Neural progenitor cell (in vitro differentiated cells): ENCODE measurements at regions not wholly inside any gene's neighbourhood (a gene's known extent, or its start where the extent isn't known, plus 50 kb on each side); places are given as distances from the start of the nearest gene placed in this dataset.
"Not testable (repeated sequence)": the region's sequence is repeated elsewhere in the genome, so short reads cannot be mapped to it uniquely, and the experiment has no call there.

ENCODE experiments used
- DNase-seq: peaks from one replicate; pipeline ENCODE4 v3.0.0-alpha.2; 2016; ENCODE audit warnings: low spot score
- H2AFZ ChIP-seq: fragments of 200-600 bp; sonication (generic); replicated peaks from 2 replicates; pipeline ENCODE4 v1.6.1; 2016; ENCODE audit warnings: antibody characterized with exemption
- H3F3A ChIP-seq: fragments of 200-600 bp; sonication (generic); 2 replicates; pipeline ENCODE4 v1.6.1; 2016; ENCODE audit warnings: antibody characterized with exemption, low read depth
- H3K27ac ChIP-seq: fragments of 200-600 bp; sonication (generic); 2 replicates; pipeline ENCODE4 v1.5.1; 2016; ENCODE audit warnings: mild to moderate bottlenecking
- H3K27me3 ChIP-seq: fragments of 200-600 bp; sonication (generic); 2 replicates; pipeline ENCODE4 v1.6.1; 2016; ENCODE audit warnings: mild to moderate bottlenecking, moderate library complexity
- H3K36me3 ChIP-seq: fragments of 200-600 bp; sonication (generic); 2 replicates; pipeline ENCODE4 v1.5.1; 2016
- H3K4me1 ChIP-seq: fragments of 200-600 bp; sonication (generic); 2 replicates; pipeline ENCODE4 v1.6.1; 2016; ENCODE audit warnings: mixed run types
- H3K4me2 ChIP-seq: fragments of 200-600 bp; sonication (generic); 2 replicates; pipeline ENCODE4 v1.6.1; 2016
- H3K4me3 ChIP-seq: fragments of 200-600 bp; sonication (generic); 2 replicates; pipeline ENCODE4 v1.5.1; 2016
- H3K79me2 ChIP-seq: fragments of 200-600 bp; sonication (generic); 2 replicates; pipeline ENCODE4 v1.6.1; 2016; ENCODE audit warnings: low read depth
- H3K9ac ChIP-seq: fragments of 200-600 bp; sonication (generic); 2 replicates; pipeline ENCODE4 v1.6.1; 2016
- H3K9me3 ChIP-seq: fragments of 200-600 bp; sonication (generic); 2 replicates; pipeline ENCODE4 v1.5.1; 2016; ENCODE audit warnings: low read depth
- H4K20me1 ChIP-seq: fragments of 200-600 bp; sonication (generic); 2 replicates; pipeline ENCODE4 v1.6.1; 2016; ENCODE audit warnings: low read depth
- H3K27ac Mint-ChIP-seq: 3 replicates; pipeline ENCODE4 v1.8.0; 2021; ENCODE audit warnings: mixed read lengths
- H3K27me3 Mint-ChIP-seq: 2 replicates; pipeline ENCODE4 v1.8.0; 2022; ENCODE audit warnings: low read depth, mild to moderate bottlenecking, inconsistent platforms, moderate library complexity, mixed read lengths; ENCODE audit not compliant: insufficient read depth
- H3K36me3 Mint-ChIP-seq: 3 replicates; pipeline ENCODE4 v1.8.0; 2021; ENCODE audit warnings: mixed read lengths
- H3K4me1 Mint-ChIP-seq: 3 replicates; pipeline ENCODE4 v1.8.0; 2021; ENCODE audit warnings: mixed read lengths
- H3K4me3 Mint-ChIP-seq: 3 replicates; pipeline ENCODE4 v1.8.0; 2021; ENCODE audit warnings: mild to moderate bottlenecking, moderate library complexity, mixed read lengths
- H3K9me3 Mint-ChIP-seq: 3 replicates; pipeline ENCODE4 v1.8.0; 2020; ENCODE audit warnings: mixed read lengths
- EZH2 ChIP-seq: fragments of 200-600 bp; sonication (generic); IDR thresholded peaks from 2 replicates; pipeline ENCODE4 v1.6.1; 2017; ENCODE audit warnings: antibody characterized with exemption, mild to moderate bottlenecking, moderate library complexity
- EZH2phosphoT487 ChIP-seq: fragments of 200-600 bp; sonication (generic); IDR thresholded peaks from 2 replicates; pipeline ENCODE4 v1.6.1; 2017; ENCODE audit warnings: antibody characterized with exemption
- TF ChIP-seq, protein P1 (sequence below): fragments of 200-600 bp; sonication (generic); IDR thresholded peaks from 2 replicates; pipeline ENCODE4 v1.5.1; 2017; ENCODE audit warnings: antibody characterized with exemption, mild to moderate bottlenecking

DNA sequence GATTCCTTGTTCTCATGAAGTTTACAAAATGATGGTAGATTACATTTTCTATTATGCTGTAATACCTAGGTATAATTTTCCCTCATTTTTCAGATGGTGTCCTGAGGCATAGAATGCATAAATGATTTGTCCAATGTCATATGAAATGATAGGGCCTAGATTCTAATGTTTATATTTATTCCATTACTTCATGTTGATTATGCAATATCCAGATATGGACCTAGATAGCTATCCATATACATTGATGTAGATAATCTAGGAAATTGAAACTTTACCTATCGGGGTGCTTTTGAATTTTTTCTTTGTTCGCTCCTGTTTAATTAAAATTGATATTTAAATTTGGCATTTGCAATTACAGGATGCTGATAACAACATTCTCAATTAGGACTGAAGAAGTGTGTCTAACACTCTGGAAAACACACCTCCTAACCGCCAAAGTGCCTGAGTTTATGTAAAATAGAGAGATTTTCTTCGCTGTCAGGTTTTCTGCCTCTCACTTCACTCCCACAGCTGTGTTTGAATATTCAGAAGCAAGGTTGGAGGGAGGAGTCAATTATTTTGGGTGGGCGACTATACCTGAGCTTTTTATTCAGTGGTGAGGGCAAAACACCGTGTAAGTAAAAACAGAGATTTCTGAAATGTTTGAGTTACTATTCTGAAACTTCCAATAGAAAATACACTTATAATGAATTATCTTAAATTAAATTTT lies 164.4 kb upstream of the ATP2B1 start:
- peaks cover 14% of the 10 kb centered on the region for H3F3A ChIP-seq
- Mint-ChIP-seq H3K4me3 (no peak overlapping the region), H3K9me3 (peaks cover 23% of the 10 kb centered on the region), H3K27ac (no peak overlapping the region), H3K36me3 (peaks cover 4% of the 10 kb centered on the region), H3K4me1 (peaks cover 25% of the 10 kb centered on the region), H3K27me3 (peaks cover 2% of the 10 kb centered on the region)
- peaks cover 21% of the 10 kb centered on the region for H3K4me1 ChIP-seq
- H3K4me2 ChIP-seq = no peak overlapping the region
- no peaks in the 10 kb centered on the region for H3K79me2 ChIP-seq
- peaks cover 21% of the 10 kb centered on the region for H3K9me3 ChIP-seq
- H3K27ac ChIP-seq = no peak overlapping the region
- no peak overlapping the region for H2AFZ ChIP-seq
- TF ChIP-seq, protein P1, sequence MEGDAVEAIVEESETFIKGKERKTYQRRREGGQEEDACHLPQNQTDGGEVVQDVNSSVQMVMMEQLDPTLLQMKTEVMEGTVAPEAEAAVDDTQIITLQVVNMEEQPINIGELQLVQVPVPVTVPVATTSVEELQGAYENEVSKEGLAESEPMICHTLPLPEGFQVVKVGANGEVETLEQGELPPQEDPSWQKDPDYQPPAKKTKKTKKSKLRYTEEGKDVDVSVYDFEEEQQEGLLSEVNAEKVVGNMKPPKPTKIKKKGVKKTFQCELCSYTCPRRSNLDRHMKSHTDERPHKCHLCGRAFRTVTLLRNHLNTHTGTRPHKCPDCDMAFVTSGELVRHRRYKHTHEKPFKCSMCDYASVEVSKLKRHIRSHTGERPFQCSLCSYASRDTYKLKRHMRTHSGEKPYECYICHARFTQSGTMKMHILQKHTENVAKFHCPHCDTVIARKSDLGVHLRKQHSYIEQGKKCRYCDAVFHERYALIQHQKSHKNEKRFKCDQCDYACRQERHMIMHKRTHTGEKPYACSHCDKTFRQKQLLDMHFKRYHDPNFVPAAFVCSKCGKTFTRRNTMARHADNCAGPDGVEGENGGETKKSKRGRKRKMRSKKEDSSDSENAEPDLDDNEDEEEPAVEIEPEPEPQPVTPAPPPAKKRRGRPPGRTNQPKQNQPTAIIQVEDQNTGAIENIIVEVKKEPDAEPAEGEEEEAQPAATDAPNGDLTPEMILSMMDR = no peak
- TF ChIP-seq EZH2phosphoT487 (no peak), EZH2 (no peak)
- no peaks in the 10 kb centered on the region for H3K27me3 ChIP-seq
- no peak overlapping the region for H3K4me3 ChIP-seq
- no peak for DNase-seq
- H3K36me3 ChIP-seq = peaks cover 12% of the 10 kb centered on the region
- no peaks in the 10 kb centered on the region for H4K20me1 ChIP-seq
- no peak overlapping the region for H3K9ac ChIP-seq

- TF ChIP-seq, protein P1 = no peak
- TF ChIP-seq EZH2 (no peak), EZH2phosphoT487 (no peak)
- no peaks in the 10 kb centered on the region for H4K20me1 ChIP-seq
- peaks cover 2% of the 10 kb centered on the region for H3K27me3 Mint-ChIP-seq
- no peak overlapping the region for H3K4me3 Mint-ChIP-seq
- peaks cover 12% of the 10 kb centered on the region for H3K36me3 ChIP-seq
- no peak overlapping the region for H3K27ac ChIP-seq
- H2AFZ ChIP-seq = no peak overlapping the region
- no peak overlapping the region for H3K4me2 ChIP-seq
- H3K9me3 Mint-ChIP-seq = peaks cover 23% of the 10 kb centered on the region
- no peak overlapping the region for H3K4me3 ChIP-seq
- H3F3A ChIP-seq = peaks cover 21% of the 10 kb centered on the region
- H3K9ac ChIP-seq = no peak overlapping the region
- no peaks in the 10 kb centered on the region for H3K79me2 ChIP-seq
- peaks cover 4% of the 10 kb centered on the region for H3K36me3 Mint-ChIP-seq
- H3K27me3 ChIP-seq = no peaks in the 10 kb centered on the region
- no peak for DNase-seq
- peaks cover 15% of the 10 kb centered on the region for H3K4me1 Mint-ChIP-seq
- H3K4me1 ChIP-seq = peaks cover 20% of the 10 kb centered on the region
- H3K9me3 ChIP-seq = peaks cover 21% of the 10 kb centered on the region
- no peak overlapping the region for H3K27ac Mint-ChIP-seq
These were observed 162.0 kb upstream of the ATP2B1 start for GRCh38 chr12:89870413-89871184.

DNA sequence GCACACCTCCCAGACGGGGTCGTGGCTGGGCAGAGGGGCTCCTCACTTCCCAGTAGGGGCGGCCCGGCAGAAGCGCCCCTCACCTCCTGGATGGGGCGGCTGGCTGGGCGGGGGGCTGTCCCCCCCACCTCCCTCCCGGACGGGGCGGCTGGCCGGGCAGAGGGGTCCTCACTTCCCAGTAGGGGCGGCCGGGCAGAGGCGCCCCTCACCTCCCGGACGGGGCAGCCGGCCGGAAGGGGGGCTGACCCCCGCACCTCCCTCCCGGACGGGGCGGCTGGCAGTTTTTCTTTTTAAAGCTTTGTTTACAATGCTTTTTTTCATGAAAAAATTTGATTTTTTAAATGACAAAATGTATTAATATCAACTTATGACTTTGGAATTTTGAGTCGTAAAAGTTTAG lies 159.0 kb upstream of the ATP2B1 start:
- peaks cover 24% of the 10 kb centered on the region for H3K4me1 ChIP-seq
- H4K20me1 ChIP-seq, H3K9ac ChIP-seq, H3K4me3 ChIP-seq, H3K4me3 Mint-ChIP-seq, H3K36me3 Mint-ChIP-seq, DNase-seq, H2AFZ ChIP-seq, H3K27me3 ChIP-seq, H3K27ac ChIP-seq, H3K27ac Mint-ChIP-seq, H3K4me2 ChIP-seq, H3K27me3 Mint-ChIP-seq, H3K79me2 ChIP-seq: not testable (repeated sequence)
- H3K9me3 ChIP-seq = peaks cover 21% of the 10 kb centered on the region
- Mint-ChIP-seq H3K4me1 (peaks cover 12% of the 10 kb centered on the region), H3K9me3 (peaks cover 32% of the 10 kb centered on the region)
- peaks cover 15% of the 10 kb centered on the region for H3F3A ChIP-seq
- H3K36me3 ChIP-seq = peaks cover 12% of the 10 kb centered on the region

- H3K9ac ChIP-seq = no peak overlapping the region
- no peaks in the 10 kb centered on the region for H3K27me3 Mint-ChIP-seq
- H3K36me3 ChIP-seq = peaks cover under 1% of the 10 kb centered on the region
- H3K4me1 ChIP-seq = peaks cover 27% of the 10 kb centered on the region
- peaks cover 11% of the 10 kb centered on the region for H3K9me3 Mint-ChIP-seq
- H3K4me3 ChIP-seq = no peak overlapping the region
- H2AFZ ChIP-seq = no peak overlapping the region
- no peak overlapping the region for H3K4me3 Mint-ChIP-seq
- H3F3A ChIP-seq = peaks cover 15% of the 10 kb centered on the region
- no peak for TF ChIP-seq EZH2phosphoT487
- TF ChIP-seq, protein P1 = no peak
- no peak for TF ChIP-seq EZH2
- no peak overlapping the region for H3K27ac ChIP-seq
- no peaks in the 10 kb centered on the region for H3K27me3 ChIP-seq
- no peak overlapping the region for H3K27ac Mint-ChIP-seq
- no peaks in the 10 kb centered on the region for H4K20me1 ChIP-seq
- peaks cover 6% of the 10 kb centered on the region for H3K9me3 ChIP-seq
- H3K4me1 Mint-ChIP-seq = peaks cover 12% of the 10 kb centered on the region
- no peak overlapping the region for H3K4me2 ChIP-seq
- H3K79me2 ChIP-seq = no peaks in the 10 kb centered on the region
- DNase-seq = no peak
- H3K36me3 Mint-ChIP-seq = no peaks in the 10 kb centered on the region
These were observed 155.8 kb upstream of the ATP2B1 start for GRCh38 chr12:89864411-89864810.
